Tibial nerve (tissue), 4 donors: ENCODE measurements at regions not wholly inside any gene's neighbourhood (a gene's known extent, or its start where the extent isn't known, plus 50 kb on each side); places are given as distances from the start of the nearest gene placed in this dataset.

ENCODE experiments used
- DNase-seq, 2 donors: peaks; one replicate each; pipeline ENCODE4 v3.0.0-alpha.2; 2019; ENCODE audit warnings: low spot score in 2 of 2
- H3K27ac ChIP-seq, 4 donors: fragments of 200-600 bp; sonication (generic) in 3 of 4; one replicate each; pipeline ENCODE4 v1.5.1; 2017 to 2019; ENCODE audit warnings: mild to moderate bottlenecking in 1 of 4
- H3K27me3 ChIP-seq, 2 donors: fragments of 200-600 bp; sonication (generic) in 1 of 2; one replicate each; pipeline versions ENCODE4 v1.5.1 to v1.6.0; 2017 to 2019
- H3K36me3 ChIP-seq, 3 donors: fragments of 200-600 bp; sonication (generic); one replicate each; pipeline ENCODE4 v1.5.1; 2018 to 2019
- H3K4me1 ChIP-seq, 4 donors: fragments of 200-600 bp; sonication (generic) in 3 of 4; one replicate each; pipeline ENCODE4 v1.5.1; 2017 to 2019
- H3K4me3 ChIP-seq, 4 donors: fragments of 200-600 bp; sonication (generic) in 3 of 4; one replicate each; pipeline ENCODE4 v1.5.1; 2017 to 2019; ENCODE audit warnings: mild to moderate bottlenecking in 1 of 4, moderate library complexity in 1 of 4
- H3K9me3 ChIP-seq, 4 donors: fragments of 200-600 bp; sonication (generic) in 3 of 4; one replicate each; pipeline ENCODE4 v1.5.1; 2017 to 2019
- CTCF ChIP-seq, 5 experiments: fragments of 200-600 bp in 3 of 5; fragments of 450-650 bp in 2 of 5; sonication (generic) in 3 of 5; IDR thresholded peaks; one replicate each; pipeline ENCODE4 v1.5.1; 2016 to 2019; ENCODE audit warnings: antibody characterized with exemption in 5 of 5, mild to moderate bottlenecking in 3 of 5, moderate library complexity in 2 of 5
- EP300 ChIP-seq, 2 donors: sonication (generic); formaldehyde crosslinking; IDR thresholded peaks; one replicate each; pipeline ENCODE4 v1.6.1; 2017; ENCODE audit warnings: antibody characterized with exemption in 2 of 2, mild to moderate bottlenecking in 1 of 2
- POLR2A ChIP-seq, 2 donors: fragments of 450-650 bp; IDR thresholded peaks; one replicate each; pipeline ENCODE4 v1.6.1; 2017; ENCODE audit warnings: antibody characterized with exemption in 2 of 2, mild to moderate bottlenecking in 2 of 2, moderate library complexity in 2 of 2
- WGBS, 2 donors: methylation state at CpG; one replicate each; pipeline ENCODE4 v1.1.5; 2018; 5-methylcytosine and 5-hydroxymethylcytosine counted together

GRCh38 chr5:12413075-12413474 is 508.8 kb upstream of the CTNND2 start:
- WGBS, 2 donors = 88 to 91% methylated on average over 2 of the region's 2 CpGs
- TF ChIP-seq POLR2A (IDR thresholded peaks at IDR 0.05) = no peak
- TF ChIP-seq CTCF (IDR thresholded peaks at IDR 0.05) = no peak
- TF ChIP-seq EP300 (IDR thresholded peaks at IDR 0.05) = no peak
- DNase-seq = no peak
- H3K4me1 ChIP-seq = no peaks in the 10 kb centered on the region
- no peaks in the 10 kb centered on the region for H3K27me3 ChIP-seq
- no peaks in the 10 kb centered on the region for H3K36me3 ChIP-seq
- H3K4me3 ChIP-seq = no peak overlapping the region
- H3K9me3 ChIP-seq = no peaks in the 10 kb centered on the region
- H3K27ac ChIP-seq = no peak overlapping the region

- no peak for DNase-seq
- no peaks in the 10 kb centered on the region for H3K36me3 ChIP-seq
- no peak overlapping the region for H3K4me3 ChIP-seq
- TF ChIP-seq EP300 (IDR thresholded peaks at IDR 0.05) (no peak), POLR2A (IDR thresholded peaks at IDR 0.05) (no peak), CTCF (IDR thresholded peaks at IDR 0.05) (no peak)
- H3K27me3 ChIP-seq = no peaks in the 10 kb centered on the region
- no peak overlapping the region for H3K27ac ChIP-seq
- no peaks in the 10 kb centered on the region for H3K9me3 ChIP-seq
- 84 to 91% methylated on average over 2 of the region's 2 CpGs for WGBS, 2 donors
- H3K4me1 ChIP-seq = no peaks in the 10 kb centered on the region
These were observed 495.6 kb upstream of the CTNND2 start for GRCh38 chr5:12399868-12400267.

- TF ChIP-seq EP300 (IDR thresholded peaks at IDR 0.05) (no peak), POLR2A (IDR thresholded peaks at IDR 0.05) (no peak), CTCF (IDR thresholded peaks at IDR 0.05) (no peak)
- WGBS, 2 donors = 38 to 53% methylated on average over 1 of the region's 1 CpG
These were observed 488.0 kb upstream of the CTNND2 start for GRCh38 chr5:12392246-12392645.

GRCh38 chr5:12385095-12385494 is 480.8 kb upstream of the CTNND2 start:
- WGBS, 2 donors = 71 to 75% methylated on average over 1 of the region's 1 CpG
- no peak for DNase-seq
- Histone ChIP-seq H3K4me3 (no peak overlapping the region), H3K4me1 (no peaks in the 10 kb centered on the region), H3K36me3 (no peaks in the 10 kb centered on the region), H3K27ac (no peak overlapping the region), H3K9me3 (no peaks in the 10 kb centered on the region), H3K27me3 (no peaks in the 10 kb centered on the region)
- TF ChIP-seq EP300 (IDR thresholded peaks at IDR 0.05) = no peak
- no peak for TF ChIP-seq POLR2A (IDR thresholded peaks at IDR 0.05)
- TF ChIP-seq CTCF (IDR thresholded peaks at IDR 0.05) = no peak

More at GRCh38 chr5:12392246-12392645, 488.0 kb upstream of the CTNND2 start:
- Histone ChIP-seq H3K27ac (no peak overlapping the region), H3K36me3 (no peaks in the 10 kb centered on the region), H3K9me3 (no peaks in the 10 kb centered on the region), H3K4me1 (no peaks in the 10 kb centered on the region), H3K4me3 (no peak overlapping the region), H3K27me3 (no peaks in the 10 kb centered on the region)
- DNase-seq = no peak

GRCh38 chr5:12384005-12384404 is 479.8 kb upstream of the CTNND2 start:
- no peaks in the 10 kb centered on the region for H3K9me3 ChIP-seq
- H3K4me3 ChIP-seq = no peak overlapping the region
- 77 to 85% methylated on average over 5 of the region's 5 CpGs for WGBS, 2 donors
- DNase-seq = no peak
- H3K27me3 ChIP-seq = no peaks in the 10 kb centered on the region
- H3K27ac ChIP-seq = no peak overlapping the region
- H3K36me3 ChIP-seq = no peaks in the 10 kb centered on the region
- no peaks in the 10 kb centered on the region for H3K4me1 ChIP-seq
- TF ChIP-seq CTCF (IDR thresholded peaks at IDR 0.05) (no peak), POLR2A (IDR thresholded peaks at IDR 0.05) (no peak), EP300 (IDR thresholded peaks at IDR 0.05) (no peak)
